Panc1 (cell line): ENCODE measurements at regions not wholly inside any gene's neighbourhood (a gene's known extent, or its start where the extent isn't known, plus 50 kb on each side); places are given as distances from the start of the nearest gene placed in this dataset.

Experiments used
- ATAC-seq: fragments of 200-7000 bp; cut with Tn5 transposase; 2 replicates; pipeline ENCODE4 v1.9.1; 2020; ENCODE audit warnings: mild to moderate bottlenecking, moderate library complexity
- BruUV-seq: library from RNA; stranded (reverse); fragments of 400-500 nt; replicated peaks from 2 replicates; lab custom pipeline; 2021; lab: Mats Ljungman, UMichigan
- CTCF ChIA-PET: fragments of 300-600 bp; sonication (Branson Sonifier 250); formaldehyde crosslinking; loops from one replicate; lab custom pipeline; 2022; ENCODE audit warnings: antibody characterized with exemption; lab: Charles Lee
- POLR2A ChIA-PET: fragments of 300-600 bp; sonication (Branson Sonifier 250); formaldehyde crosslinking; loops from one replicate; lab custom pipeline; 2022; ENCODE audit warnings: antibody characterized with exemption; lab: Charles Lee
- DNase-seq: peaks from one replicate; pipeline ENCODE4 v3.0.0-alpha.2; 2010; ENCODE audit warnings: low read depth, low spot score
- H3K27ac ChIP-seq: 2 replicates; pipeline ENCODE4 v1.5.1; 2011; ENCODE audit warnings: mild to moderate bottlenecking, low read length, inconsistent platforms
- H3K27me3 ChIP-seq: fragments of 200-500 bp; sonication (Bioruptor generic); 2 replicates; pipeline ENCODE4 v1.6.0; 2014; ENCODE audit warnings: low read length, inconsistent platforms; ENCODE audit not compliant: control insufficient read depth, insufficient read depth
- H3K36me3 ChIP-seq: fragments of 200-500 bp; sonication (Bioruptor generic); 2 replicates; pipeline ENCODE4 v1.5.1; 2014; ENCODE audit warnings: inconsistent platforms, mild to moderate bottlenecking, low read length, moderate library complexity; ENCODE audit not compliant: control insufficient read depth, insufficient read depth
- H3K4me1 ChIP-seq: 2 replicates; pipeline ENCODE4 v1.5.1; 2011; ENCODE audit warnings: inconsistent platforms, mild to moderate bottlenecking, low read length, moderate library complexity; ENCODE audit not compliant: control insufficient read depth, insufficient read depth
- H3K4me3 ChIP-seq, 2 experiments: 2 replicates each; pipeline ENCODE4 v1.5.1; 2011 to 2012; ENCODE audit warnings: low read depth in 2 of 2, low read length in 2 of 2, mild to moderate bottlenecking in 2 of 2, inconsistent platforms in 1 of 2, moderate library complexity in 1 of 2
- H3K9me3 ChIP-seq: fragments of 200-500 bp; sonication (Bioruptor generic); 2 replicates; pipeline ENCODE4 v1.5.1; 2014; ENCODE audit warnings: low read depth, mild to moderate bottlenecking, inconsistent platforms, low read length, moderate library complexity; ENCODE audit not compliant: control insufficient read depth, insufficient read depth
- CTCF ChIP-seq: fragments of 450-650 bp; IDR thresholded peaks from 2 replicates; pipeline ENCODE4 v1.5.1; 2017; ENCODE audit warnings: mild to moderate bottlenecking
- POLR2AphosphoS5 ChIP-seq: IDR thresholded peaks from 2 replicates; pipeline ENCODE4 v1.6.1; 2012; ENCODE audit warnings: mild to moderate bottlenecking, low read depth, low read length, moderate library complexity
- REST ChIP-seq, 2 experiments: IDR thresholded peaks; 2 replicates each; pipeline ENCODE4 v1.6.1; 2011 to 2012; ENCODE audit warnings: low read depth in 2 of 2, control low read depth in 1 of 2, low read length in 1 of 2, mild to moderate bottlenecking in 1 of 2, moderate library complexity in 1 of 2; ENCODE audit not compliant: insufficient read depth in 1 of 2
- SIN3A ChIP-seq: IDR thresholded peaks from 2 replicates; pipeline ENCODE4 v1.6.1; 2012; ENCODE audit warnings: low read depth, mild to moderate bottlenecking, low read length, moderate library complexity, borderline replicate concordance; ENCODE audit not compliant: insufficient read depth
- TCF7L2 ChIP-seq: IDR thresholded peaks from 2 replicates; pipeline ENCODE4 v1.6.1; 2011; ENCODE audit warnings: mild to moderate bottlenecking, low read depth, low read length, inconsistent platforms
- in situ Hi-C: cut with HindIII; loops from 2 replicates; pipeline ENCODE4 v1.10.0; 2016; ENCODE audit warnings: low sequenced_read_pairs, low pct_unique_long_range_greater_than_20kb
- intact Hi-C: fragments of 100-400 bp; cut with micrococcal nuclease; formaldehyde crosslinking; loops from one replicate; pipeline ENCODE4 v1.10.0; 2022; ENCODE audit not compliant: unreplicated experiment

GRCh38 chr18:44258576-44258975 lies 422.1 kb upstream of the SETBP1 start:
- Histone ChIP-seq H3K27ac (no peak overlapping the region), H3K4me1 (no peaks in the 10 kb centered on the region), H3K9me3 (no peaks in the 10 kb centered on the region), H3K27me3 (no peaks in the 10 kb centered on the region), H3K4me3 (no peak overlapping the region), H3K36me3 (no peaks in the 10 kb centered on the region)
- ChIA-PET CTCF (no interaction called here), POLR2A (no interaction called here)
- TF ChIP-seq SIN3A = no peak
- TF ChIP-seq POLR2AphosphoS5 = no peak
- no peak for TF ChIP-seq REST (IDR thresholded peaks at IDR 0.05; ENCODE audit: insufficient read depth in 1 of 2, low read depth in 2 of 2, low read length in 1 of 2)
- no peak for TF ChIP-seq TCF7L2
- no peak for TF ChIP-seq CTCF
- no peak for ATAC-seq
- no TSS peak for BruUV-seq
- intact Hi-C loops = no loop called here
- DNase-seq = no peak
- in situ Hi-C loops = no loop called here

- no peak for ATAC-seq
Observed at GRCh38 chr18:44259610-44260009, 421.1 kb upstream of the SETBP1 start.

More at GRCh38 chr18:44259610-44260009, 421.1 kb upstream of the SETBP1 start:
- no peaks in the 10 kb centered on the region for H3K27me3 ChIP-seq
- no peak for TF ChIP-seq CTCF
- no peak for TF ChIP-seq TCF7L2
- TF ChIP-seq SIN3A = no peak
- no peak for TF ChIP-seq REST (IDR thresholded peaks at IDR 0.05; ENCODE audit: insufficient read depth in 1 of 2, low read depth in 2 of 2, low read length in 1 of 2)
- no peak for TF ChIP-seq POLR2AphosphoS5
- H3K36me3 ChIP-seq = no peaks in the 10 kb centered on the region
- ChIA-PET CTCF (no interaction called here), POLR2A (no interaction called here)
- no TSS peak for BruUV-seq
- in situ Hi-C loops (no loop called here), intact Hi-C loops (no loop called here)
- no peak overlapping the region for H3K27ac ChIP-seq
- H3K9me3 ChIP-seq = no peaks in the 10 kb centered on the region
- H3K4me1 ChIP-seq = no peaks in the 10 kb centered on the region
- no peak for DNase-seq
- H3K4me3 ChIP-seq = no peak overlapping the region
